ENCODE measurements at regions not wholly inside any gene's neighbourhood (a gene's known extent, or its start where the extent isn't known, plus 50 kb on each side); places are given as distances from the start of the nearest gene placed in this dataset.

DNA sequence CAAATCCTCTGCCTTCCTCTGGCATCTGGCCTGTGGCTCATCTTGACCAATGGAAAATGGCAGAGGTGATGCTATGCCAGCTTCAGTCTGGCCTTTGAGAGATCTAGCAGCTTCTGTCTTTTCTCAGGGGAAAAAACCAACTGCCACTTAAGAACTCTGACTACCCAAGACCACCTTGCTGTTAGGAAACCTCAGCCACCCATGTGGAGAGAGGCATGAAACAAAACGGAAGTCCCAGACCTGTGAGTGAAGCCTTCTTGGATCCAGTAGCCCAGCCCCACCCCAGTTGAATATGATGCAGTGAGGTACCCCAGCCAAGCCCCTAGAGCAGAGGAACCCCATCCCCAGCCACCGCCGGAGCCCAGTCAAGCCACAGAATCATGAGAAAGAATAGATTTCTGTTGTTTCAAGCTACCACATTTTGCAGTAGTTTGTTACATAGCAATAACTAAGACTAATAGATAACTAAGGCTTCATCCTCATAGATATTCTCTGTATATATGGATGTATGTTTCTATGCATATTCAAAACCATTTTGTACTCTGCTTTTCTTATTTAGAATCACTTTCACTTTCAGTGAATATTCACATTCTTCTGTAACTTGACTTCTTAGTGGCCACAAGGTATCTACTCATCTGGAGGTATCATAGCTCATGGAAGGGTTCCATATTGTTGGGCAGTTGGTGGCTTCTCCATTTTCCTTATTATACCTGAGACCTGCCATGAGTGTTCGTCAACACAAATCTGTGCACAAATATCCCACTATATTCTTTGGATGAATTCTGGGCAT lies 142.1 kb downstream of the FBXO15 start:
- Histone ChIP-seq H3K27me3 (no peaks in the 10 kb centered on the region), H3K27ac (no peak overlapping the region), H3K36me3 (no peaks in the 10 kb centered on the region), H3K9me3 (no peaks in the 10 kb centered on the region), H3K4me3 (no peak overlapping the region), H3K4me1 (no peaks in the 10 kb centered on the region)
- TF ChIP-seq, protein P1, sequence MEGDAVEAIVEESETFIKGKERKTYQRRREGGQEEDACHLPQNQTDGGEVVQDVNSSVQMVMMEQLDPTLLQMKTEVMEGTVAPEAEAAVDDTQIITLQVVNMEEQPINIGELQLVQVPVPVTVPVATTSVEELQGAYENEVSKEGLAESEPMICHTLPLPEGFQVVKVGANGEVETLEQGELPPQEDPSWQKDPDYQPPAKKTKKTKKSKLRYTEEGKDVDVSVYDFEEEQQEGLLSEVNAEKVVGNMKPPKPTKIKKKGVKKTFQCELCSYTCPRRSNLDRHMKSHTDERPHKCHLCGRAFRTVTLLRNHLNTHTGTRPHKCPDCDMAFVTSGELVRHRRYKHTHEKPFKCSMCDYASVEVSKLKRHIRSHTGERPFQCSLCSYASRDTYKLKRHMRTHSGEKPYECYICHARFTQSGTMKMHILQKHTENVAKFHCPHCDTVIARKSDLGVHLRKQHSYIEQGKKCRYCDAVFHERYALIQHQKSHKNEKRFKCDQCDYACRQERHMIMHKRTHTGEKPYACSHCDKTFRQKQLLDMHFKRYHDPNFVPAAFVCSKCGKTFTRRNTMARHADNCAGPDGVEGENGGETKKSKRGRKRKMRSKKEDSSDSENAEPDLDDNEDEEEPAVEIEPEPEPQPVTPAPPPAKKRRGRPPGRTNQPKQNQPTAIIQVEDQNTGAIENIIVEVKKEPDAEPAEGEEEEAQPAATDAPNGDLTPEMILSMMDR (IDR thresholded peaks at IDR 0.05): no peak
- no peak for DNase-seq (ENCODE audit: low spot score in 2 of 2)
- intact Hi-C loops (cut with DNase I): no loop called here

DNA sequence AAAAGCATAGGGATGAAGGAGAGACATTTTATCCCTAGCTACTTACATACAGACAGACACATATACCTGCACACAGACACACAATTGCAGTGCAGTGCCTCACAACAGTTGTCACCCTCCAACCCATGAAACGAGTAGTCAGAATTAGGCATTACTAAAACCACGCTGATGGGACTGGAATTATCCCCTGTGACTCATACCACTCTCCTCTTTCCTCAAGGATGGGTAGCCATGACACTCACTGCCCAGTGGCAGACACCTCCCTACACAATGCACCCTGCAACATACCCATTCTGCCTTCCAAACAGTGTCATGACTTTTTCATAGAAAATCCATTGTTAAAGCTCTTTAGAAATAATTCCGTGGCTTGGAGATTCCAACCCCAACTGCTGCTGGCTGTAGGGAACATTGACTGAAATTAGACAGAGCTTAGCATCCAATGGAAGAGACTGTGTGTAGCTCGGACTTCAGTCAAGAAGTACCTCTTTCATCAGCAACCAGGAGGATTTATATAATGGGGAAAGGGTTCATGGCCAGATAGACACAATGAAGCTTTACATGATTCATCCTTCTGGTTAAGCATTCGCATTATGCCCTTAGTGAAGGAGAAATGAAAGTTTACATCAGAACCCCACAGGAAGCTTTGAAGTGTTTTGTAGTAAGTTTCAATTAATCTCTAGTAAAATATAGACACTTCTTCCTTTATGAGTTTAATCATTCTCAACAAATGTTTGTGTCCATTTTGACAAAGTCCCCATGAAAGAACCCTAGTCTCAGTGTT lies 155.2 kb downstream of the FBXO15 start:
- Histone ChIP-seq H3K36me3 (no peaks in the 10 kb centered on the region), H3K27me3 (no peaks in the 10 kb centered on the region), H3K9me3 (no peaks in the 10 kb centered on the region), H3K4me3 (no peak overlapping the region), H3K27ac (no peak overlapping the region), H3K4me1 (no peaks in the 10 kb centered on the region)
- TF ChIP-seq, protein P1 (IDR thresholded peaks at IDR 0.05): no peak
- intact Hi-C loops (cut with DNase I): no loop called here
- no peak for DNase-seq (ENCODE audit: low spot score in 2 of 2)

DNA sequence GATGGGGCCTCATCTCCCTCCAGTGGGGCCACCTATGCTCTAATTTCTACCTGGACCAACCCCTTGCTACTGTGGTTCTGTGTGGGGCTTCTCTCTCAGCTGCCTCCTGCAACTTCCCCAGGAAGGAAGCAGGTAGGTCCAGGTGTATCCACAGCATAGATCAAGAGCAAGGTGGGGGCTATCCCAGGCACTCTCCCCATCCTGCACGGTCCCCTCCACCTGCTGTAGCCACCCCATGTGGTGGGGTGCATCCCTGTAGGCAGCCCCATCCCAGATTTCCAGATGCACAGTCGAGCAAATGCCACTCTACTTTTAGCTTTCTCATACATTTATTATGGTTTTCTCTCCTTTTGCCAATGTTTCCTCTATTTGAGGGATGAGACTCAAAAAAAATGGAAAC lies 156.1 kb downstream of the FBXO15 start:
- TF ChIP-seq, protein P1 (IDR thresholded peaks at IDR 0.05): no peak
- intact Hi-C loops (cut with DNase I): no loop called here
- no peaks in the 10 kb centered on the region for H3K4me1 ChIP-seq

DNA sequence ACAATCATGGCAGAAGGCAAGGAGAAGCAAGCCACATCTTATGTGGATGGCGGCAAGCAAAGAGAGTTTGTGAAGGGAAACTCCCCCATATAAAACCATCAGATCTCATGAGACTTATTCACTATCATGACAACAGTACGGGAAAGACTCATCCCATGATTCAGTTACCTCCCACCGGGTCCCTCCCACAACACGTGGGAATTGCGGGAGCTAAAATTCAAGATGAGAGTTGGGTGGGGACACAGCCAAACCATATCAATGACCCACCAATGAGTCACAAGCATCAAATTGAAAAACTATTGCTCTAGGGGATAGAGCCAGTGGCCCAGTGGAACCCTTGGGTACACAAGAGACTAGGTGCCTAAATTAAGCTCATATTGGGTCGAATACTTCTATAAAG lies 157.4 kb downstream of the FBXO15 start:
- no peaks in the 10 kb centered on the region for H3K27me3 ChIP-seq
- TF ChIP-seq, protein P1 (IDR thresholded peaks at IDR 0.05): no peak
- intact Hi-C loops (cut with DNase I): no loop called here
- no peak for DNase-seq (ENCODE audit: low spot score in 2 of 2)
- no peaks in the 10 kb centered on the region for H3K4me1 ChIP-seq
- no peak overlapping the region for H3K4me3 ChIP-seq
- no peaks in the 10 kb centered on the region for H3K9me3 ChIP-seq
- no peaks in the 10 kb centered on the region for H3K36me3 ChIP-seq
- no peak overlapping the region for H3K27ac ChIP-seq

More for the DNA sequence above, 156.1 kb downstream of the FBXO15 start:
- H3K27ac ChIP-seq: no peak overlapping the region
- H3K9me3 ChIP-seq: no peaks in the 10 kb centered on the region
- H3K36me3 ChIP-seq: no peaks in the 10 kb centered on the region
- no peak for DNase-seq (ENCODE audit: low spot score in 2 of 2)
- H3K4me3 ChIP-seq: no peak overlapping the region
- H3K27me3 ChIP-seq: no peaks in the 10 kb centered on the region

DNA sequence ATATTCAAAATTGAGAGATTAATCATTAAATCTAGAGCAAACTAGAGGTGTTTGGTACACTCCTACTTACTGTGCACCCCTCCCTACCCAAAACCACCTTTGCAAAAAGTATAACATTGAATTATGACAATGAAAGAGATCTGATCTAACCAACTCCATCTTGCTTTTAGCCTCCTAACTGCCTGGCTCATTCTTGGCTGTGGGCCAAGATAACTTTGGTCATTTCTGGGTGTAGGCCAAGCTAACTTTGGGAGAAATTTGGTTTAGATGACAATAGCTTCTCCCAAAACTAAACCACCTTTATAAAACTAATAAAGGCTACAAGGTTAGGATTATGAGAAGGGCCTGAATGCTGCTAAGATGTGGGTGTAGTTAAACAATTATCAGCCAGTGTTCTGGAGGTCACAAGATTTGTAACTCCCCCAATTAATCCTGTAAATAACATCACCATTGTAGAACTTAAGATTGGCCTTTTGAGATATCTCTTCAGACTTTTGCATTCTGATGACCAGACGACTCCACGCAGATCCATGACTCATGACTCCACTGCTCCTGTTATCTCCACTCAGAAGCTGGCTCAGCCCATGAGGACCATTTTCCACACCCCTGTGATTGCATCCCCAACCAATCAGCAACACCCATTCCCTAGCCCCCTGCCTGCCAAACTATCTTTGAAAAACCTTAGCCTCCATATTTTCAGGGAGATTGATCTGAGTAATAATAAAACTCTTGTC lies 160.2 kb downstream of the FBXO15 start:
- Histone ChIP-seq H3K9me3 (no peaks in the 10 kb centered on the region), H3K4me3 (no peak overlapping the region), H3K27ac (no peak overlapping the region), H3K36me3 (no peaks in the 10 kb centered on the region), H3K27me3 (no peaks in the 10 kb centered on the region), H3K4me1 (no peaks in the 10 kb centered on the region)
- TF ChIP-seq, protein P1 (IDR thresholded peaks at IDR 0.05): no peak
- no peak for DNase-seq (ENCODE audit: low spot score in 2 of 2)
- intact Hi-C loops (cut with DNase I): no loop called here

All from ascending aorta (tissue), 2 donors.